Astrocyte of the cerebellum (primary cell): ENCODE measurements at regions not wholly inside any gene's neighbourhood (a gene's known extent, or its start where the extent isn't known, plus 50 kb on each side); places are given as distances from the start of the nearest gene placed in this dataset.

Experiments used
- DNase-seq: peaks from one replicate; pipeline ENCODE4 v3.0.0-alpha.2; 2011; ENCODE audit warnings: low read depth
- H3K4me3 ChIP-seq: 2 replicates; pipeline ENCODE4 v1.5.1; 2011; ENCODE audit warnings: mild to moderate bottlenecking, low read depth, low read length, moderate library complexity
- in situ Hi-C: cut with HindIII; loops from 2 replicates; pipeline ENCODE4 v1.10.0; 2017; ENCODE audit warnings: low sequenced_read_pairs
- TF ChIP-seq, protein P1 (sequence below): IDR thresholded peaks from 2 replicates; pipeline ENCODE4 v1.5.1; 2012; ENCODE audit warnings: low read length, low read depth, moderate library complexity, mild to moderate bottlenecking; ENCODE audit errors: missing control alignments

DNA sequence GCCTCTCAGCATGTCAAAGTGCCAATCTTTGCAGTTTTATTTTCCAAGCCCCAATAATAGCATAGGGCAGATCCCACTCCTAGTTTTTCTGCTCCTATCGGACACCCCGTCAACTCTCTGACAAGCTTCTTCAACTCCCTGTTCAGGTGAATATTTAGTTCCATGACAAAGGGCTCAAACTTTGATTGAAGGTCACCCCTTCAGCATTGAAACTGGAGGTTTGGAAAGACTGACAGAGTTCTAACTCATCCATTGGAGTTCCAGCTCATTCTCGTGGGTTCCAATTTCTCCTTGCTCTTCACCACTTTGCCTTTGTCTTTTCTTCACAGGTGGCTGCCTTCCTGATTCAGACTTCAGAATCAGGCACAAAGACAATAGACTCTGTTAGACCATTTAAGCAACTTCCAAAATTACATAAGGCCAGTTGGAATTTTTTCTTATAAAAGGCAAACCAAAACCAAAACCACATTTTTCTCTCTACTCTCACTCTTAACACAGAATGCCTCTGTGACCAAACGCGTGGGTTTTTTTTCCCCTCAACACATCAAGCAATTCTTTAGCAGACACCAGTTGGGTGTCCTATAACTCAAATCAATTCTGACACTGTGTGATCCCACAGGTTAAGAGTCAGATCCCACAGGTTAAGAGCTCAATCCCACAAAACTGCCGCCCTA, 169.3 kb upstream of the USP25 start:
- TF ChIP-seq, protein P1, sequence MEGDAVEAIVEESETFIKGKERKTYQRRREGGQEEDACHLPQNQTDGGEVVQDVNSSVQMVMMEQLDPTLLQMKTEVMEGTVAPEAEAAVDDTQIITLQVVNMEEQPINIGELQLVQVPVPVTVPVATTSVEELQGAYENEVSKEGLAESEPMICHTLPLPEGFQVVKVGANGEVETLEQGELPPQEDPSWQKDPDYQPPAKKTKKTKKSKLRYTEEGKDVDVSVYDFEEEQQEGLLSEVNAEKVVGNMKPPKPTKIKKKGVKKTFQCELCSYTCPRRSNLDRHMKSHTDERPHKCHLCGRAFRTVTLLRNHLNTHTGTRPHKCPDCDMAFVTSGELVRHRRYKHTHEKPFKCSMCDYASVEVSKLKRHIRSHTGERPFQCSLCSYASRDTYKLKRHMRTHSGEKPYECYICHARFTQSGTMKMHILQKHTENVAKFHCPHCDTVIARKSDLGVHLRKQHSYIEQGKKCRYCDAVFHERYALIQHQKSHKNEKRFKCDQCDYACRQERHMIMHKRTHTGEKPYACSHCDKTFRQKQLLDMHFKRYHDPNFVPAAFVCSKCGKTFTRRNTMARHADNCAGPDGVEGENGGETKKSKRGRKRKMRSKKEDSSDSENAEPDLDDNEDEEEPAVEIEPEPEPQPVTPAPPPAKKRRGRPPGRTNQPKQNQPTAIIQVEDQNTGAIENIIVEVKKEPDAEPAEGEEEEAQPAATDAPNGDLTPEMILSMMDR = no peak
- DNase-seq = peak; percentile 19
- in situ Hi-C loops = no loop called here
- no peak overlapping the region for H3K4me3 ChIP-seq

DNA sequence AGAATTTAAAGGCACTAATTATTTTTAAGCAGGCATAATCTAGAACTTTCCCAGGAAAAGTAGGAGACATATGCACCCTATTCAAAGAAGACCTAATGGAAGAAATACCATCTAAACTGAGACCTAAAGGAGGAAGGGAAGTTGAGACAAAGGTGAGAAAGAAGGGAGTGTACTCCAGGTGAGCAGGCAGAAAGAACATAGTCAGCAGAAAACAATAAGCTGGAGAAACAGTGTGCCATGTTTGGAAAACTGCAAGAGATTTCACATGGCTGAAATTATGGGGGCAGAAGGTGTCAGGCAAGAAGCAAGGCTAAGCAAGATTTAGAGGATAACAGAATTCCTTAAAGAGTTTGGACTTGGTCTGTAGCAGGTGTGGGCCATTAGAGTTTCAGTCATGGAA, 167.0 kb upstream of the USP25 start:
- TF ChIP-seq, protein P1 = no peak
- no peak overlapping the region for H3K4me3 ChIP-seq
- DNase-seq = no peak
- in situ Hi-C loops = no loop called here

DNA sequence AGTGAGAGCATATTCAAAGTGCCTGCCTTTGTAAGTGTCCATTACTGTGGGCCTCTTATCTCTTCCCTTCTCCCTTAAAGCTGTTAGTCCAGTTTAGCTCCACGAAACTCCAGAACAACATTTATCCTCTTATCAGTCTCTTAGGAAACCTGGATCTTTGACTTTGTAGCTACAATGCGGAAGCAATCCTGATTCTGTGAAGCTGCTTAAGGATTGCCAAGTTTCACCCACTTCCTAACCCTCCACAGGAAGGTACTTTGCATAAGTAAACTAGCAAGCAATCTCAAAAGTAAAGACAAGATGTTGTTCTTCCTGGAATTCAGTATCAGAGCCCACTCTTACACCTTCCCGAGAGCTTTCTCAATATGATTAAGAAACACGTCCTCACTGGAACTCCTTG, 164.9 kb upstream of the USP25 start:
- DNase-seq = no peak
- TF ChIP-seq, protein P1 = no peak
- H3K4me3 ChIP-seq = no peak overlapping the region
- in situ Hi-C loops = no loop called here

DNA sequence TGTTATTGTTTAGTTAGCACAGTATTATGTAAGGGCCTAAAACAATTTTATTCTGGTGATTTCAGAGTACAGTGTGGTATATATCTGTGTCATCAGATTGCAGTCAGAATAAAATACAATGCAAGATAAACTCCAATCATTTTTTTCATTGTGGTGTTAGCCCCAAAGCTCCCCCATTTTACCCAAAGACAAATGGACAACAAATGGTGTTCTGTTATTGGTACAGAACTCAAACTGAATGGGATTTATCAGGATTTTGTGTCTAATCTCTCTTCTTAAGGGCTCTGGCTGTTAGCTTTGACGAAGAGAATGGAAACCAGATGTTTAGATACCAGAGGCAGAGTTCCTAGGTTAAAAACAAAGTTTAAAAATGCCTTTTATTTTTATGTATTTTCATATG, 163.1 kb upstream of the USP25 start:
- TF ChIP-seq, protein P1 = no peak
- no peak for DNase-seq
- H3K4me3 ChIP-seq = no peak overlapping the region
- in situ Hi-C loops = no loop called here

DNA sequence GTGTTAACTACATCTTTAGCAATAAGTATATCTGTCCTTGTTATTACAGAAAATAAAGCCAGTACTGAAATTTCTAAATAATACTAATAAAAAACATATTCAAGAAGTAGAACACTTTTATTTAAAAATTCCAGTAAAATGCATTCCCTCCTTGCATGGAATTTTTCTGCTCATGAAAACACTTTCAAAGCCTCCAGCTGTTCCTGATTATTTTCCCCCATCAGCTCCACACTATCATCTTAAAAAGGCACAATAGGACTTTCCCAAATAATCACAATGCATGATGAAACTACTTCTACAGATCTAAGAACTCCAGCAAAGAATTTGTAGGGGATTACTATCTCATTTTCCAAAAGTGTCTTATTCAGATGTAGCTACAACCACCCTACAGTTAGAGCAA, 162.6 kb upstream of the USP25 start:
- no peak for DNase-seq
- H3K4me3 ChIP-seq = no peak overlapping the region
- in situ Hi-C loops = no loop called here
- TF ChIP-seq, protein P1 = no peak

DNA sequence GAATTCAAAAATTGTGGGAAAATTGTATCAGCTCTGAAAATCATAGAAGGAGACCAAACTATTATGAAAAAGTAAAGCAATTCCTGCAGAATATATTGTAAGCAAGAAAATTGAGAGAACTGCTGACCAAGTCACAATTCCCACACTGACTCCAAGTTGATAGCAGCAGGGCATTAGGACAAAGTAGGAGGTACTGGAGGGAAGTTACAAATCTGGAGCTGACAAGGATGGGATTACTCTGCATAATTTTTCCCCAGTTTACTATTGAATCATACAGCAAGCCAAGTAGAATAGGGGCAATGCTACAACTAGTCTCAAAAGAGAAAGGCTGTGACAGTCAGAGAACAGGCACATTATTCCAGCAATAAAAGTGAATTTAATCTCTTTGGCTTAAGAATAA, 161.3 kb upstream of the USP25 start:
- in situ Hi-C loops = no loop called here
- H3K4me3 ChIP-seq = no peak overlapping the region
- TF ChIP-seq, protein P1 = no peak
- no peak for DNase-seq
